Liver (tissue), 8 donors: ENCODE measurements at regions not wholly inside any gene's neighbourhood (a gene's known extent, or its start where the extent isn't known, plus 50 kb on each side); places are given as distances from the start of the nearest gene placed in this dataset.

Source experiments
- DNase-seq: peaks from one replicate; pipeline ENCODE4 v3.0.0-alpha.2; 2017; ENCODE audit warnings: low spot score
- H3K27ac ChIP-seq, 2 donors: one replicate each; pipeline ENCODE4 v1.7.0; 2013; ENCODE audit warnings: inconsistent platforms in 2 of 2, low read length in 2 of 2, control low read depth in 1 of 2, low read depth in 1 of 2, mild to moderate bottlenecking in 1 of 2
- H3K27me3 ChIP-seq, 4 donors: one replicate each; pipeline versions ENCODE4 v1.6.1 to v1.7.0; 2013; ENCODE audit warnings: low read length in 3 of 4, inconsistent platforms in 1 of 4, mild to moderate bottlenecking in 1 of 4, moderate library complexity in 1 of 4; ENCODE audit not compliant: control insufficient read depth in 4 of 4, insufficient read depth in 4 of 4
- H3K36me3 ChIP-seq, 4 donors: one replicate each; pipeline versions ENCODE4 v1.6.1 to v1.7.0; 2013; ENCODE audit warnings: low read length in 3 of 4, mild to moderate bottlenecking in 3 of 4, low read depth in 1 of 4, moderate library complexity in 1 of 4; ENCODE audit not compliant: control insufficient read depth in 4 of 4, insufficient read depth in 3 of 4
- H3K4me1 ChIP-seq, 4 donors: one replicate each; pipeline versions ENCODE4 v1.6.1 to v1.7.0; 2013; ENCODE audit warnings: low read length in 3 of 4, mild to moderate bottlenecking in 3 of 4, moderate library complexity in 1 of 4; ENCODE audit not compliant: control insufficient read depth in 4 of 4, insufficient read depth in 4 of 4
- H3K4me3 ChIP-seq, 3 donors: one replicate each; pipeline versions ENCODE4 v1.6.1 to v1.7.0; 2013; ENCODE audit warnings: low read length in 3 of 3, control low read depth in 1 of 3, low read depth in 1 of 3, mild to moderate bottlenecking in 1 of 3
- H3K9ac ChIP-seq, 2 donors: one replicate each; pipeline ENCODE4 v1.7.0; 2013; ENCODE audit warnings: low read length in 2 of 2, mild to moderate bottlenecking in 2 of 2, moderate library complexity in 2 of 2, control low read depth in 1 of 2, low read depth in 1 of 2
- H3K9me3 ChIP-seq, 4 donors: one replicate each; pipeline versions ENCODE4 v1.6.1 to v1.7.0; 2013; ENCODE audit warnings: low read length in 3 of 4; ENCODE audit not compliant: control insufficient read depth in 4 of 4
- ATF3 ChIP-seq: IDR thresholded peaks from 2 replicates; pipeline ENCODE4 v1.6.1; 2016; ENCODE audit warnings: antibody characterized with exemption
- CTCF ChIP-seq: fragments of 150-350 bp; IDR thresholded peaks from 2 replicates; pipeline ENCODE4 v1.5.1; 2017; ENCODE audit warnings: improper control_type of control experiment, low read depth, low read length; ENCODE audit not compliant: missing input control
- EGR1 ChIP-seq, 2 donors: IDR thresholded peaks; 2 replicates each; pipeline ENCODE4 v1.6.1; 2016 to 2018; ENCODE audit warnings: antibody characterized with exemption in 2 of 2, low read depth in 2 of 2
- FOXA2 ChIP-seq: IDR thresholded peaks from 2 replicates; pipeline ENCODE4 v1.6.1; 2016; ENCODE audit warnings: antibody characterized with exemption
- GABPA ChIP-seq, 2 donors: IDR thresholded peaks in 1 of 2; conservative IDR thresholded peaks in 1 of 2; 2 replicates each; pipeline ENCODE4 v1.6.1; 2016; ENCODE audit warnings: antibody characterized with exemption in 2 of 2, mild to moderate bottlenecking in 1 of 2, moderate library complexity in 1 of 2
- HNF4A ChIP-seq, 2 donors: conservative IDR thresholded peaks; 2 replicates each; pipeline ENCODE4 v1.6.1; 2016; ENCODE audit warnings: antibody characterized with exemption in 2 of 2, mild to moderate bottlenecking in 2 of 2
- HNF4G ChIP-seq: IDR thresholded peaks from 2 replicates; pipeline ENCODE4 v1.6.1; 2016; ENCODE audit warnings: antibody characterized with exemption
- JUND ChIP-seq, 2 donors: IDR thresholded peaks; 2 replicates each; pipeline ENCODE4 v1.6.1; 2016; ENCODE audit warnings: antibody characterized with exemption in 2 of 2
- RAD21 ChIP-seq, 2 donors: IDR thresholded peaks; 2 replicates each; pipeline ENCODE4 v1.6.1; 2016; ENCODE audit warnings: antibody characterized with exemption in 2 of 2, mild to moderate bottlenecking in 2 of 2
- REST ChIP-seq: IDR thresholded peaks from 2 replicates; pipeline ENCODE4 v1.6.1; 2016; ENCODE audit warnings: antibody characterized with exemption, mild to moderate bottlenecking
- RXRA ChIP-seq, 2 donors: IDR thresholded peaks; 2 replicates each; pipeline ENCODE4 v1.6.1; 2017 to 2018; ENCODE audit warnings: antibody characterized with exemption in 2 of 2, mild to moderate bottlenecking in 1 of 2
- SP1 ChIP-seq: IDR thresholded peaks from 2 replicates; pipeline ENCODE4 v1.6.1; 2018; ENCODE audit warnings: antibody characterized with exemption, mild to moderate bottlenecking
- ZBTB33 ChIP-seq: IDR thresholded peaks from 2 replicates; pipeline ENCODE4 v1.6.1; 2016; ENCODE audit warnings: antibody characterized with exemption
- WGBS: extraction: QIAGEN DNeasy Blood & Tissue Kit; methylation state at CpG from one replicate; pipeline ENCODE4 v1.1.7; 2013; 5-methylcytosine and 5-hydroxymethylcytosine counted together
- donor health status: healthy.
- donor health status: healthy.
- donor health status: healthy.
- donor health status: healthy.
- donor health status: healthy.

- H3K36me3 ChIP-seq: peaks cover 0 to 9% (median 3%) of the 10 kb centered on the region in 4 donors
- H3K27ac ChIP-seq: no peak overlapping the region
These were observed 229.1 kb upstream of the MKLN1 start for GRCh38 chr7:131098527-131098926.

GRCh38 chr7:131100357-131101054 is 227.2 kb upstream of the MKLN1 start:
- Histone ChIP-seq H3K4me1 (peaks cover 4 to 32% (median 16%) of the 10 kb centered on the region in 4 donors), H3K9me3 (no peaks in the 10 kb centered on the region), H3K4me3 (no peak overlapping the region), H3K27me3 (no peaks in the 10 kb centered on the region), H3K36me3 (peaks cover 0 to 14% (median 5%) of the 10 kb centered on the region in 4 donors), H3K9ac (no peak overlapping the region), H3K27ac (no peak overlapping the region)
- WGBS: 84% methylated on average over 10 of the region's 10 CpGs
- no peak for DNase-seq
- TF ChIP-seq ATF3: no peak
- no peak for TF ChIP-seq GABPA (IDR thresholded peaks at IDR 0.05 in 1 of 2, conservative IDR thresholded peaks at IDR 0.05 in 1 of 2)
- no peak for TF ChIP-seq REST
- no peak for TF ChIP-seq HNF4A (conservative IDR thresholded peaks at IDR 0.05)
- TF ChIP-seq JUND (IDR thresholded peaks at IDR 0.05): no peak
- no peak for TF ChIP-seq RAD21 (IDR thresholded peaks at IDR 0.05)
- no peak for TF ChIP-seq HNF4G
- TF ChIP-seq SP1: no peak
- TF ChIP-seq FOXA2: no peak
- no peak for TF ChIP-seq CTCF
- TF ChIP-seq RXRA (IDR thresholded peaks at IDR 0.05): no peak
- no peak for TF ChIP-seq ZBTB33
- no peak for TF ChIP-seq EGR1 (IDR thresholded peaks at IDR 0.05; ENCODE audit: low read depth in 2 of 2)

More at GRCh38 chr7:131098527-131098926, 229.1 kb upstream of the MKLN1 start:
- Histone ChIP-seq H3K4me3 (no peak overlapping the region), H3K27me3 (no peaks in the 10 kb centered on the region), H3K9ac (no peak overlapping the region), H3K9me3 (no peaks in the 10 kb centered on the region), H3K4me1 (peaks cover 4 to 16% (median 9%) of the 10 kb centered on the region in 4 donors)
- 93% methylated on average over 3 of the region's 3 CpGs for WGBS
- no peak for DNase-seq
- TF ChIP-seq ZBTB33: no peak
- TF ChIP-seq RAD21 (IDR thresholded peaks at IDR 0.05): no peak
- no peak for TF ChIP-seq RXRA (IDR thresholded peaks at IDR 0.05)
